Ectodermal cell (in vitro differentiated cells): ENCODE measurements at regions not wholly inside any gene's neighbourhood (a gene's known extent, or its start where the extent isn't known, plus 50 kb on each side); places are given as distances from the start of the nearest gene placed in this dataset.

Source experiments
- H3K27ac ChIP-seq: 2 replicates; pipeline ENCODE4 v1.7.0; 2013; ENCODE audit warnings: mild to moderate bottlenecking, low read depth, low read length; ENCODE audit not compliant: insufficient read depth, poor library complexity, severe bottlenecking
- H3K27me3 ChIP-seq: 2 replicates; pipeline ENCODE4 v1.7.0; 2013; ENCODE audit warnings: mild to moderate bottlenecking, low read length; ENCODE audit not compliant: insufficient read depth, control insufficient read depth, poor library complexity, severe bottlenecking
- H3K36me3 ChIP-seq: one replicate; pipeline ENCODE4 v1.7.0; 2013; ENCODE audit warnings: low read length; ENCODE audit not compliant: control insufficient read depth, insufficient read depth
- H3K4me1 ChIP-seq: one replicate; pipeline ENCODE4 v1.7.0; 2013; ENCODE audit warnings: low read length; ENCODE audit not compliant: control insufficient read depth, insufficient read depth
- H3K4me3 ChIP-seq: 2 replicates; pipeline ENCODE4 v1.7.0; 2013; ENCODE audit warnings: low read depth, low read length, control low read depth; ENCODE audit not compliant: insufficient read depth
- H3K9me3 ChIP-seq: 2 replicates; pipeline ENCODE4 v1.7.0; 2013; ENCODE audit warnings: mild to moderate bottlenecking, low read length, moderate library complexity; ENCODE audit not compliant: control insufficient read depth
- WGBS, 2 experiments: methylation state at CpG; one replicate each; pipeline ENCODE4 v1.1.7; 2013; ENCODE audit warnings: missing lambda C conversion rate in 2 of 2; 5-methylcytosine and 5-hydroxymethylcytosine counted together

DNA sequence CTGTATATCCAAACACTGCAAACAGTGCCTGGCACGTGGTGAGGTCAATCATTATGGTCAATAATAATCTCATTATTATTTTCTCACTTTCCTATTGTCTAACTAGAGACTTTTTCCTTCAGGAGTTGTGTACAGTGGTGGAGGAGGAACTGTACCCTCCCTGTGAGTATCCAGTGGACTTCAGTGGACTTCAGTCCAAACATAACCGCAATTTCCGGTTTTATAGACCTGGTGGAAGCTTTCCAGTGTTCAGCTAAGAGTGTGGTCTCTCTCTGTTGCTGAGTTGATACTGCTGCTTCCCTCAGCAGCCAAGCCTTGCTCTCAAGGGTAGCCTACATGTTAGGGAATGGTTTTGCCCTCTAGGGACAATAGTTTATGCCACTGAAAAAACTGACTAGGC lies 447.1 kb downstream of the TMEM182 start:
- Histone ChIP-seq H3K27ac (no peak overlapping the region), H3K4me3 (no peak overlapping the region), H3K9me3 (no peaks in the 10 kb centered on the region), H3K4me1 (no peaks in the 10 kb centered on the region), H3K36me3 (no peaks in the 10 kb centered on the region), H3K27me3 (no peaks in the 10 kb centered on the region)
- WGBS, 2 experiments: 93 to 99% methylated on average over 3 of the region's 3 CpGs

GRCh38 chr2:103213028-103213542 lies 451.3 kb downstream of the TMEM182 start:
- H3K9me3 ChIP-seq: no peaks in the 10 kb centered on the region
- 89 to 98% methylated on average over 3 of the region's 3 CpGs for WGBS, 2 experiments

GRCh38 chr2:103218516-103218915 lies 456.7 kb downstream of the TMEM182 start:
- no peaks in the 10 kb centered on the region for H3K27me3 ChIP-seq
- no peak overlapping the region for H3K27ac ChIP-seq
- H3K4me1 ChIP-seq: no peaks in the 10 kb centered on the region
- no peak overlapping the region for H3K4me3 ChIP-seq
- H3K9me3 ChIP-seq: no peaks in the 10 kb centered on the region
- no peaks in the 10 kb centered on the region for H3K36me3 ChIP-seq

More at GRCh38 chr2:103213028-103213542, 451.3 kb downstream of the TMEM182 start:
- H3K36me3 ChIP-seq: no peaks in the 10 kb centered on the region
- H3K27ac ChIP-seq: no peak overlapping the region
- no peak overlapping the region for H3K4me3 ChIP-seq
- no peaks in the 10 kb centered on the region for H3K4me1 ChIP-seq
- no peaks in the 10 kb centered on the region for H3K27me3 ChIP-seq

DNA sequence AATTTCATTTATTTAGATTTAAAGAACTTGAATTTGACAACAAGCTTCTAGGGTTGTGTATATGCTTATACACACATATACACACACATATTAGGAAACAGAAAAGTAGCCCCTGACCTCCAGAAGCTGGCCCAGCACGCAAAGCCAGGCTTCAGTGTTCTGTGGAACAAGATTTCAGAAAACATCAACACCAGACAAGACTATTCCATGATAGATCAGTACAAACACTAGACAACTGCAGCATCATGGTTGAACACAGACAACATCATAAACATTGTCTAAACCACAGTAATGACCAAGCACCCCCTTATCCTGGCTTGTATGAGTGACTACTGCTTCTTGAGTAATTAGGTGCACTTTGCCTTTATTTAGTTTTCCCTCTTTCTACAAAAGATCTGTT lies 457.6 kb downstream of the TMEM182 start:
- H3K27ac ChIP-seq: no peak overlapping the region
- 97 to 100% methylated on average over 1 of the region's 1 CpG for WGBS, 2 experiments

GRCh38 chr2:103222969-103223368 lies 461.1 kb downstream of the TMEM182 start:
- no peaks in the 10 kb centered on the region for H3K27me3 ChIP-seq
- H3K4me3 ChIP-seq: no peak overlapping the region
- no peak overlapping the region for H3K27ac ChIP-seq
- H3K9me3 ChIP-seq: no peaks in the 10 kb centered on the region
- no peaks in the 10 kb centered on the region for H3K36me3 ChIP-seq
- H3K4me1 ChIP-seq: no peaks in the 10 kb centered on the region

More for the DNA sequence above, 457.6 kb downstream of the TMEM182 start:
- H3K4me3 ChIP-seq: no peak overlapping the region
- no peaks in the 10 kb centered on the region for H3K27me3 ChIP-seq
- no peaks in the 10 kb centered on the region for H3K4me1 ChIP-seq
- no peaks in the 10 kb centered on the region for H3K9me3 ChIP-seq
- no peaks in the 10 kb centered on the region for H3K36me3 ChIP-seq

- no peaks in the 10 kb centered on the region for H3K4me1 ChIP-seq
- no peaks in the 10 kb centered on the region for H3K27me3 ChIP-seq
- WGBS, 2 experiments: 82 to 95% methylated on average over 1 of the region's 1 CpG
- H3K9me3 ChIP-seq: no peaks in the 10 kb centered on the region
- no peaks in the 10 kb centered on the region for H3K36me3 ChIP-seq
- H3K4me3 ChIP-seq: no peak overlapping the region
- no peak overlapping the region for H3K27ac ChIP-seq
Observed at GRCh38 chr2:103230796-103231195, 469.0 kb downstream of the TMEM182 start.

- Histone ChIP-seq H3K27me3 (no peaks in the 10 kb centered on the region), H3K4me3 (no peak overlapping the region), H3K36me3 (no peaks in the 10 kb centered on the region), H3K4me1 (no peaks in the 10 kb centered on the region), H3K27ac (no peak overlapping the region), H3K9me3 (no peaks in the 10 kb centered on the region)
- WGBS, 2 experiments: 92 to 96% methylated on average over 4 of the region's 4 CpGs
Observed at GRCh38 chr2:103232865-103233264, 471.0 kb downstream of the TMEM182 start.

DNA sequence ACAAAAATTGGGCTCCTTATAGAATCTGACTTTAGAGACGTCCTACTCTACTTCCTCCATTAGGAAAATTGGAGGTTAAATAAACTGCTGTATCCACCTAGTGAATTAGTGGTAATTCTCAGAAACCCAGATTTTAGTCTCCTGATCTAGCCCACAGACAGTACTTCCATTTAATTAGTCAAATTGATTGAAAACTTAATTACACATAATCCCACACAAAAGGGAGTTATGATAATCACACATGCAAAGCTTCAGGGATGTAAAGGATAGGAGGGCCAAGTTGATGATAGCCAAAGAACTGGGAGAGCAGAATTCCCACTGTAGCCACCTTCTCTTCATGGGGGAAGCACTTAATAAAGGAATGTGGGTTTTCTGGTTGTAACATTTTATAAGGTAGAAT lies 471.9 kb downstream of the TMEM182 start:
- WGBS, 2 experiments: 100% methylated on average over 1 of the region's 1 CpG; no CpG with 5 or more reads in 1 of the 2 experiments
- H3K27me3 ChIP-seq: no peaks in the 10 kb centered on the region

DNA sequence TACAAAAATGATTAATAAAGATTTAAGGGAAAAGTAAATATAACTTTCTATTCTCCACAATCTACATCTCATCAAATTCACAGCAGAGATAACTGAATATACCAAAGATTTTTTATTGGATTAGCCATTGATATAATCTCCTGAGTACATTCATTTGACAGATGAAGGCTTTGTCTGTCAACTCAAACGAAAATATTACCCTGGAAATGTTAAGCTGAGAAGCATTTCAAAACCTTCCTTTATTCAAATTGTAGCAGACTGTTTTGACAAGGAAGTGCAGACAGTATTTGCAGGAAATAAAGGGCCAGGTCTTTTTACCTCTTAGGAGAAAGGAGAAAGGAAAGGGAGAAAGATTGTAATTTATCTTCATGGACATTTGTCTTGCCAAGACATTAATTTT lies 473.5 kb downstream of the TMEM182 start:
- Histone ChIP-seq H3K36me3 (no peaks in the 10 kb centered on the region), H3K27ac (no peak overlapping the region), H3K4me3 (no peak overlapping the region), H3K27me3 (no peaks in the 10 kb centered on the region), H3K9me3 (no peaks in the 10 kb centered on the region), H3K4me1 (no peaks in the 10 kb centered on the region)
- WGBS, 2 experiments: 88 to 89% methylated on average over 1 of the region's 1 CpG

More for the DNA sequence above, 471.9 kb downstream of the TMEM182 start:
- H3K27ac ChIP-seq: no peak overlapping the region
- no peak overlapping the region for H3K4me3 ChIP-seq
- H3K4me1 ChIP-seq: no peaks in the 10 kb centered on the region
- no peaks in the 10 kb centered on the region for H3K36me3 ChIP-seq
- H3K9me3 ChIP-seq: no peaks in the 10 kb centered on the region

DNA sequence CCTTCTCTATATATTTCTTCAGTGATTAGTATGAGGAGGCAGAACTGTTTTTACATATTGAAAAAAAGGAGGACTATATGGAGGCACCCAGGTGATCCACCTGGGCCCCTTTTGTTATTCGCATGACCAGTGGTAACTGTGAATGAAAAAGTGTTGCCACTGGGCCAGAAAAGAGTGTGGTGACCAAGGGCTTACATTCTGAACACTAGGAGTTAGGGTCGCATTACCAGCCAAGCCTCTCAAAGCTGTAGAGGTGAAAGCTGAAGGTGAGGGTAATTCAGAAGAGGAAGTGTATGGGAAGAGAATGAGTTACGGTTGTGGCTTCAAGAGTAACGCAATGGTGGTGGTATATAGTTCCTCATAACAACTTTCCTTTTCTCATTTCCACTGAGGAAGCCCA lies 487.6 kb downstream of the TMEM182 start:
- H3K4me3 ChIP-seq: no peak overlapping the region
- no peaks in the 10 kb centered on the region for H3K27me3 ChIP-seq
- H3K9me3 ChIP-seq: no peaks in the 10 kb centered on the region
- H3K27ac ChIP-seq: no peak overlapping the region
- H3K4me1 ChIP-seq: peaks cover 7% of the 10 kb centered on the region
- no peaks in the 10 kb centered on the region for H3K36me3 ChIP-seq
- WGBS, 2 experiments: 89 to 94% methylated on average over 3 to 4 of the region's 4 CpGs

DNA sequence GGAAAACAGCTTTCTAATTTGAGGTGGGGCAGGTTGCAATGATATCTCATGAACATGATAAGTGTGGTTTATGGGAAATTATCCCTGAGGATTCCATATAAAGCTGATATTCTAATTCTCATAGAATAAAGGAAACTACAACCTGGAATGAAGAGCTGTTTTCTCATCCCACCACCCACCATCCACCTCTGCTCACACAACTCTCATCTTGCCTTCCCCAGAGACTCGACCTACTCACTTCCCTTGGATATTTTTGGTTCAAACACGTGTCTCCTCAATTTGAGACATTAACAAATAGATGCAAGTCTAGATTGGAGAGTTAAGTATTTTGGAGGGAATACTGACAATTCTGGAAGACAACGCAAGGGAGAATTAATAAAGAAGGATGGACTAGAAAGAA lies 490.9 kb downstream of the TMEM182 start:
- H3K9me3 ChIP-seq: no peaks in the 10 kb centered on the region
- peaks cover 11% of the 10 kb centered on the region for H3K4me1 ChIP-seq
- no peaks in the 10 kb centered on the region for H3K36me3 ChIP-seq
- no peak overlapping the region for H3K4me3 ChIP-seq
- H3K27me3 ChIP-seq: no peaks in the 10 kb centered on the region
- no peak overlapping the region for H3K27ac ChIP-seq
- 91 to 97% methylated on average over 3 of the region's 3 CpGs for WGBS, 2 experiments
